Activated T-cell treated with anti-CD3 and anti-CD28 coated beads, Interleukin-2, amount 50 U/mL, for 72 hours (primary cell): ENCODE measurements at regions not wholly inside any gene's neighbourhood (a gene's known extent, or its start where the extent isn't known, plus 50 kb on each side); places are given as distances from the start of the nearest gene placed in this dataset.

ENCODE experiments used
- ATAC-seq, 2 donors: fragments of 150-1000 bp; cut with Tn5 transposase; replicated peaks in 1 of 2; 2 replicates each; pipeline ENCODE4 v1.10.0; 2021; ENCODE audit warnings: moderate library complexity in 2 of 2, mild to moderate bottlenecking in 1 of 2
- DNase-seq, 2 donors: peaks; one replicate each; pipeline ENCODE4 v3.0.0; 2021 to 2022; ENCODE audit warnings: mixed read lengths in 1 of 2
- H3K27ac Mint-ChIP-seq: one replicate; pipeline ENCODE4 v1.8.0; 2022; ENCODE audit warnings: mild to moderate bottlenecking, moderate library complexity, mixed read lengths
- H3K27me3 Mint-ChIP-seq: one replicate; pipeline ENCODE4 v1.8.0; 2022; ENCODE audit warnings: low read depth, mixed read lengths
- H3K36me3 Mint-ChIP-seq, 2 donors: one replicate each; pipeline ENCODE4 v1.8.0; 2022; ENCODE audit warnings: mixed read lengths in 2 of 2, mild to moderate bottlenecking in 1 of 2; ENCODE audit not compliant: insufficient read depth in 2 of 2
- H3K4me1 Mint-ChIP-seq: one replicate; pipeline ENCODE4 v1.8.0; 2022; ENCODE audit warnings: low read depth, mixed read lengths
- H3K4me3 Mint-ChIP-seq, 2 donors: one replicate each; pipeline ENCODE4 v1.8.0; 2022; ENCODE audit warnings: mild to moderate bottlenecking in 2 of 2, mixed read lengths in 2 of 2, moderate library complexity in 2 of 2
- H3K9me3 Mint-ChIP-seq, 2 donors: one replicate each; pipeline ENCODE4 v1.8.0; 2022; ENCODE audit warnings: mixed read lengths in 2 of 2

GRCh38 chr15:81752974-81753373 is 292.8 kb downstream of the MEX3B start:
- no peak overlapping the region for H3K27ac Mint-ChIP-seq
- no peak for ATAC-seq

GRCh38 chr15:81752546-81752942 is 293.3 kb downstream of the MEX3B start:
- no peak for ATAC-seq
- Mint-ChIP-seq H3K27ac (no peak overlapping the region), H3K36me3 (no peaks in the 10 kb centered on the region), H3K27me3 (peaks cover 15% of the 10 kb centered on the region), H3K4me1 (no peaks in the 10 kb centered on the region), H3K9me3 (no peaks in the 10 kb centered on the region), H3K4me3 (no peak overlapping the region)
- DNase-seq = no peak

More at GRCh38 chr15:81752974-81753373, 292.8 kb downstream of the MEX3B start:
- Mint-ChIP-seq H3K36me3 (no peaks in the 10 kb centered on the region), H3K4me3 (no peak overlapping the region), H3K4me1 (no peaks in the 10 kb centered on the region), H3K9me3 (no peaks in the 10 kb centered on the region), H3K27me3 (peaks cover 15% of the 10 kb centered on the region)
- DNase-seq = no peak

GRCh38 chr15:81751816-81752545 is 293.8 kb downstream of the MEX3B start:
- no peaks in the 10 kb centered on the region for H3K36me3 Mint-ChIP-seq
- DNase-seq = no peak
- H3K27me3 Mint-ChIP-seq = peaks cover 15% of the 10 kb centered on the region
- H3K27ac Mint-ChIP-seq = no peak overlapping the region
- ATAC-seq = no peak
- no peaks in the 10 kb centered on the region for H3K9me3 Mint-ChIP-seq
- no peak overlapping the region for H3K4me3 Mint-ChIP-seq
- H3K4me1 Mint-ChIP-seq = no peaks in the 10 kb centered on the region

GRCh38 chr15:81751256-81751655 is 294.6 kb downstream of the MEX3B start:
- H3K27me3 Mint-ChIP-seq = peaks cover 15% of the 10 kb centered on the region
- no peaks in the 10 kb centered on the region for H3K36me3 Mint-ChIP-seq
- no peak overlapping the region for H3K4me3 Mint-ChIP-seq
- ATAC-seq (no peak), DNase-seq (no peak)
- H3K27ac Mint-ChIP-seq = no peak overlapping the region
- H3K9me3 Mint-ChIP-seq = no peaks in the 10 kb centered on the region
- no peaks in the 10 kb centered on the region for H3K4me1 Mint-ChIP-seq

GRCh38 chr15:81749716-81750375 is 296.0 kb downstream of the MEX3B start:
- DNase-seq (no peak), ATAC-seq (no peak)
- Mint-ChIP-seq H3K27ac (no peak overlapping the region), H3K4me3 (no peak overlapping the region), H3K36me3 (no peaks in the 10 kb centered on the region), H3K27me3 (peaks cover 15% of the 10 kb centered on the region), H3K9me3 (no peaks in the 10 kb centered on the region), H3K4me1 (no peaks in the 10 kb centered on the region)

- no peak overlapping the region for H3K27ac Mint-ChIP-seq
- H3K36me3 Mint-ChIP-seq = no peaks in the 10 kb centered on the region
- no peaks in the 10 kb centered on the region for H3K9me3 Mint-ChIP-seq
- H3K27me3 Mint-ChIP-seq = no peaks in the 10 kb centered on the region
- H3K4me3 Mint-ChIP-seq = no peak overlapping the region
- no peak for DNase-seq
- ATAC-seq = no peak
- H3K4me1 Mint-ChIP-seq = no peaks in the 10 kb centered on the region
Measured at GRCh38 chr15:81747482-81747881, 298.3 kb downstream of the MEX3B start.

- DNase-seq = no peak
- Mint-ChIP-seq H3K4me3 (no peak overlapping the region), H3K36me3 (no peaks in the 10 kb centered on the region), H3K9me3 (no peaks in the 10 kb centered on the region), H3K27me3 (no peaks in the 10 kb centered on the region), H3K4me1 (no peaks in the 10 kb centered on the region), H3K27ac (no peak overlapping the region)
- no peak for ATAC-seq
Measured at GRCh38 chr15:81747026-81747425, 298.8 kb downstream of the MEX3B start.

- no peak for DNase-seq
Measured at GRCh38 chr15:81744364-81744763, 301.5 kb downstream of the MEX3B start.

GRCh38 chr15:81740416-81740815 is 305.4 kb downstream of the MEX3B start:
- Mint-ChIP-seq H3K36me3 (no peaks in the 10 kb centered on the region), H3K9me3 (no peaks in the 10 kb centered on the region), H3K4me1 (no peaks in the 10 kb centered on the region), H3K27me3 (no peaks in the 10 kb centered on the region), H3K27ac (no peak overlapping the region), H3K4me3 (no peak overlapping the region)
- ATAC-seq (no peak), DNase-seq (no peak)

More at GRCh38 chr15:81744364-81744763, 301.5 kb downstream of the MEX3B start:
- Mint-ChIP-seq H3K27me3 (no peaks in the 10 kb centered on the region), H3K4me3 (no peak overlapping the region), H3K4me1 (no peaks in the 10 kb centered on the region), H3K9me3 (no peaks in the 10 kb centered on the region), H3K27ac (no peak overlapping the region), H3K36me3 (no peaks in the 10 kb centered on the region)
- ATAC-seq = no peak

GRCh38 chr15:81729340-81729739 is 316.5 kb downstream of the MEX3B start:
- Mint-ChIP-seq H3K36me3 (no peaks in the 10 kb centered on the region), H3K4me1 (no peaks in the 10 kb centered on the region), H3K4me3 (no peak overlapping the region), H3K27ac (no peak overlapping the region), H3K9me3 (peaks cover 2 to 3% of the 10 kb centered on the region in 2 donors), H3K27me3 (peaks cover 15% of the 10 kb centered on the region)
- DNase-seq = no peak
- no peak for ATAC-seq

GRCh38 chr15:81728726-81729125 is 317.1 kb downstream of the MEX3B start:
- H3K27ac Mint-ChIP-seq = no peak overlapping the region
- no peaks in the 10 kb centered on the region for H3K36me3 Mint-ChIP-seq
- H3K4me3 Mint-ChIP-seq = no peak overlapping the region
- DNase-seq (no peak), ATAC-seq (no peak)
- peaks cover 2 to 3% of the 10 kb centered on the region in 2 donors for H3K9me3 Mint-ChIP-seq
- H3K27me3 Mint-ChIP-seq = peaks cover 15% of the 10 kb centered on the region
- H3K4me1 Mint-ChIP-seq = no peaks in the 10 kb centered on the region

GRCh38 chr15:81725590-81725989 is 320.2 kb downstream of the MEX3B start:
- ATAC-seq = no peak
- Mint-ChIP-seq H3K27ac (no peak overlapping the region), H3K4me3 (no peak overlapping the region), H3K4me1 (no peaks in the 10 kb centered on the region), H3K36me3 (no peaks in the 10 kb centered on the region), H3K27me3 (peaks cover 15% of the 10 kb centered on the region), H3K9me3 (peaks cover 2 to 3% of the 10 kb centered on the region in 2 donors)
- no peak for DNase-seq

GRCh38 chr15:81724536-81724935 is 321.3 kb downstream of the MEX3B start:
- no peak for ATAC-seq
- H3K9me3 Mint-ChIP-seq = peaks cover 2% of the 10 kb centered on the region in 2 donors

GRCh38 chr15:81723701-81724100 is 322.1 kb downstream of the MEX3B start:
- Mint-ChIP-seq H3K27ac (no peak overlapping the region), H3K27me3 (peaks cover 5% of the 10 kb centered on the region), H3K4me3 (no peak overlapping the region), H3K36me3 (no peaks in the 10 kb centered on the region), H3K4me1 (no peaks in the 10 kb centered on the region), H3K9me3 (peaks cover 2% of the 10 kb centered on the region in 2 donors)
- DNase-seq (no peak), ATAC-seq (no peak)

More at GRCh38 chr15:81724536-81724935, 321.3 kb downstream of the MEX3B start:
- DNase-seq = no peak
- Mint-ChIP-seq H3K4me1 (no peaks in the 10 kb centered on the region), H3K4me3 (no peak overlapping the region), H3K27ac (no peak overlapping the region), H3K27me3 (peaks cover 12% of the 10 kb centered on the region), H3K36me3 (no peaks in the 10 kb centered on the region)
